NB4 (cell line): ENCODE measurements at regions not wholly inside any gene's neighbourhood (a gene's known extent, or its start where the extent isn't known, plus 50 kb on each side); places are given as distances from the start of the nearest gene placed in this dataset.

Experiments
- CTCF ChIP-seq: IDR thresholded peaks from one replicate; pipeline ENCODE4 v1.5.1; 2012; ENCODE audit warnings: low read depth, low read length
- MYC ChIP-seq: IDR thresholded peaks from 2 replicates; pipeline ENCODE4 v1.6.1; 2011; ENCODE audit warnings: low read depth, low read length
- POLR2A ChIP-seq: IDR thresholded peaks from 2 replicates; pipeline ENCODE4 v1.6.1; 2011; ENCODE audit warnings: mild to moderate bottlenecking; ENCODE audit not compliant: insufficient read length; ENCODE audit errors: extremely low read depth
- TF ChIP-seq, protein P1 (sequence below): IDR thresholded peaks from 2 replicates; pipeline ENCODE4 v1.6.1; 2011; ENCODE audit warnings: low read depth, low read length

- TF ChIP-seq POLR2A (no peak), CTCF (no peak), MYC (no peak)
- TF ChIP-seq, protein P1, sequence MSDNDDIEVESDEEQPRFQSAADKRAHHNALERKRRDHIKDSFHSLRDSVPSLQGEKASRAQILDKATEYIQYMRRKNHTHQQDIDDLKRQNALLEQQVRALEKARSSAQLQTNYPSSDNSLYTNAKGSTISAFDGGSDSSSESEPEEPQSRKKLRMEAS = no peak
These were observed 482.5 kb upstream of the AUTS2 start for GRCh38 chr7:69115788-69116187.
